MCF 10A (cell line): ENCODE measurements at regions not wholly inside any gene's neighbourhood (a gene's known extent, or its start where the extent isn't known, plus 50 kb on each side); places are given as distances from the start of the nearest gene placed in this dataset.
"Not testable (repeated sequence)": the region's sequence is repeated elsewhere in the genome, so short reads cannot be mapped to it uniquely, and the experiment has no call there.

Source experiments
- BruUV-seq: library from RNA; stranded (reverse); fragments of 400-500 nt; replicated peaks from 2 replicates; lab custom pipeline; 2021; lab: Mats Ljungman, UMichigan
- CTCF ChIA-PET: fragments of 300-600 bp; sonication (Branson Sonifier 250); formaldehyde crosslinking; extraction: SDS; loops from one replicate; lab custom pipeline; 2021; ENCODE audit warnings: antibody characterized with exemption, inconsistent platforms; lab: Yijun Ruan, JAX
- POLR2A ChIA-PET: fragments of 300-600, 350-650 bp; sonication (Branson Sonifier 250); formaldehyde crosslinking; extraction: SDS; loops from one replicate; lab custom pipeline; 2020; ENCODE audit warnings: antibody characterized with exemption, inconsistent platforms; lab: Yijun Ruan, JAX
- DNase-seq: peaks from one replicate; pipeline ENCODE4 v3.0.0-alpha.2; 2018; ENCODE audit not compliant: unreplicated experiment
- H3K27ac Mint-ChIP-seq: one replicate; pipeline ENCODE4 v1.8.0; 2022; ENCODE audit warnings: mild to moderate bottlenecking, low read depth, mixed read lengths; ENCODE audit not compliant: unreplicated experiment
- H3K27me3 Mint-ChIP-seq: one replicate; pipeline ENCODE4 v1.8.0; 2022; ENCODE audit warnings: mixed read lengths; ENCODE audit not compliant: insufficient read depth, unreplicated experiment
- H3K36me3 Mint-ChIP-seq: one replicate; pipeline ENCODE4 v1.8.0; 2022; ENCODE audit warnings: mild to moderate bottlenecking, moderate library complexity, mixed read lengths; ENCODE audit not compliant: insufficient read depth, unreplicated experiment
- H3K4me1 Mint-ChIP-seq: one replicate; pipeline ENCODE4 v1.8.0; 2022; ENCODE audit warnings: mixed read lengths; ENCODE audit not compliant: insufficient read depth, unreplicated experiment
- H3K4me3 Mint-ChIP-seq: one replicate; pipeline ENCODE4 v1.8.0; 2022; ENCODE audit warnings: mild to moderate bottlenecking, moderate library complexity, mixed read lengths; ENCODE audit not compliant: unreplicated experiment
- H3K9me3 Mint-ChIP-seq: one replicate; pipeline ENCODE4 v1.8.0; 2022; ENCODE audit warnings: mixed read lengths; ENCODE audit not compliant: unreplicated experiment
- CTCF ChIP-seq: fragments of 200-600 bp; IDR thresholded peaks from one replicate; pipeline ENCODE4 v1.8.0; 2022; ENCODE audit warnings: antibody characterized with exemption, mild to moderate bottlenecking; ENCODE audit not compliant: unreplicated experiment
- intact Hi-C: fragments of 100-400 bp; cut with micrococcal nuclease; formaldehyde crosslinking; loops from 2 replicates; pipeline ENCODE4 v1.14.1; 2022

- BruUV-seq, result no TSS peak
- intact Hi-C loops, result no loop called here
- H3K36me3 Mint-ChIP-seq, result no peaks in the 10 kb centered on the region
- H3K4me1 Mint-ChIP-seq, result no peaks in the 10 kb centered on the region
- no peak for TF ChIP-seq CTCF
- no peak overlapping the region for H3K4me3 Mint-ChIP-seq
- POLR2A ChIA-PET, result no interaction called here
- peak; percentile 11 for DNase-seq
- CTCF ChIA-PET, result no interaction called here
- no peaks in the 10 kb centered on the region for H3K9me3 Mint-ChIP-seq
- no peaks in the 10 kb centered on the region for H3K27me3 Mint-ChIP-seq
- H3K27ac Mint-ChIP-seq, result no peak overlapping the region
Observed at GRCh38 chr15:22265970-22266369, 185.6 kb downstream of the OR4M2 start.

GRCh38 chr15:22267761-22268160, 187.4 kb downstream of the OR4M2 start:
- no peak for DNase-seq
- H3K36me3 Mint-ChIP-seq, result no peaks in the 10 kb centered on the region
- ChIA-PET POLR2A (no interaction called here), CTCF (no interaction called here)
- no peak overlapping the region for H3K27ac Mint-ChIP-seq
- H3K4me3 Mint-ChIP-seq, result no peak overlapping the region
- H3K27me3 Mint-ChIP-seq, result no peaks in the 10 kb centered on the region
- TF ChIP-seq CTCF, result no peak
- no peaks in the 10 kb centered on the region for H3K9me3 Mint-ChIP-seq
- BruUV-seq, result no TSS peak
- intact Hi-C loops, result no loop called here
- H3K4me1 Mint-ChIP-seq, result no peaks in the 10 kb centered on the region

- BruUV-seq, CTCF ChIA-PET, H3K4me1 Mint-ChIP-seq, DNase-seq, H3K27ac Mint-ChIP-seq, H3K36me3 Mint-ChIP-seq, H3K9me3 Mint-ChIP-seq, H3K27me3 Mint-ChIP-seq, POLR2A ChIA-PET, H3K4me3 Mint-ChIP-seq, intact Hi-C loops: not testable (repeated sequence)
Observed at GRCh38 chr15:22268201-22268600, 187.9 kb downstream of the OR4M2 start.

- intact Hi-C loops, POLR2A ChIA-PET, H3K27me3 Mint-ChIP-seq, H3K36me3 Mint-ChIP-seq, H3K27ac Mint-ChIP-seq, H3K9me3 Mint-ChIP-seq, H3K4me3 Mint-ChIP-seq, H3K4me1 Mint-ChIP-seq, DNase-seq, CTCF ChIA-PET, BruUV-seq: not testable (repeated sequence)
Observed at GRCh38 chr15:22268654-22269053, 188.3 kb downstream of the OR4M2 start.

- DNase-seq, H3K27me3 Mint-ChIP-seq, intact Hi-C loops, POLR2A ChIA-PET, H3K4me1 Mint-ChIP-seq, H3K4me3 Mint-ChIP-seq, H3K27ac Mint-ChIP-seq, H3K9me3 Mint-ChIP-seq, BruUV-seq, H3K36me3 Mint-ChIP-seq, CTCF ChIA-PET: not testable (repeated sequence)
Observed at GRCh38 chr15:22272286-22273160, 186.2 kb upstream of the GOLGA6L22 start.

GRCh38 chr15:22273185-22273584, 185.5 kb upstream of the GOLGA6L22 start:
- H3K27me3 Mint-ChIP-seq, POLR2A ChIA-PET, BruUV-seq, H3K27ac Mint-ChIP-seq, H3K4me3 Mint-ChIP-seq, H3K4me1 Mint-ChIP-seq, H3K9me3 Mint-ChIP-seq, CTCF ChIA-PET, H3K36me3 Mint-ChIP-seq, intact Hi-C loops, DNase-seq: not testable (repeated sequence)

- H3K27ac Mint-ChIP-seq, H3K9me3 Mint-ChIP-seq, BruUV-seq, H3K36me3 Mint-ChIP-seq, H3K4me3 Mint-ChIP-seq, DNase-seq, CTCF ChIA-PET, H3K27me3 Mint-ChIP-seq, H3K4me1 Mint-ChIP-seq, POLR2A ChIA-PET, intact Hi-C loops: not testable (repeated sequence)
Observed at GRCh38 chr15:22274376-22274775, 184.3 kb upstream of the GOLGA6L22 start.

- intact Hi-C loops, H3K27ac Mint-ChIP-seq, H3K4me3 Mint-ChIP-seq, BruUV-seq, H3K9me3 Mint-ChIP-seq, H3K36me3 Mint-ChIP-seq, H3K27me3 Mint-ChIP-seq, POLR2A ChIA-PET, DNase-seq: not testable (repeated sequence)
- peaks cover 13% of the 10 kb centered on the region for H3K4me1 Mint-ChIP-seq
- CTCF ChIA-PET, result interaction anchor here (0.6 kb wide), 1 partner anchor 57 kb away, joined by 4 read pairs; no protein-coding TSS in a partner anchor
Observed at GRCh38 chr15:22280770-22281169, 177.9 kb upstream of the GOLGA6L22 start.
